GM13976 (cell line): ENCODE measurements at regions not wholly inside any gene's neighbourhood (a gene's known extent, or its start where the extent isn't known, plus 50 kb on each side); places are given as distances from the start of the nearest gene placed in this dataset.

Source experiments
- DNase-seq: peaks from one replicate; pipeline ENCODE4 v3.0.0; 2012; ENCODE audit warnings: low spot score
- in situ Hi-C: fragments of 300-500 bp; cut with MboI; formaldehyde crosslinking; loops from one replicate; pipeline ENCODE4 v1.12.0; 2022; ENCODE audit warnings: low sequenced_read_pairs, mixed read lengths, inconsistent platforms; ENCODE audit not compliant: unreplicated experiment
- TF ChIP-seq, protein P1 (sequence below): IDR thresholded peaks from 2 replicates; pipeline ENCODE4 v1.5.1; 2012; ENCODE audit warnings: borderline replicate concordance, mild to moderate bottlenecking; ENCODE audit not compliant: insufficient read depth; ENCODE audit errors: extremely low read depth, missing control alignments, control extremely low read depth

DNA sequence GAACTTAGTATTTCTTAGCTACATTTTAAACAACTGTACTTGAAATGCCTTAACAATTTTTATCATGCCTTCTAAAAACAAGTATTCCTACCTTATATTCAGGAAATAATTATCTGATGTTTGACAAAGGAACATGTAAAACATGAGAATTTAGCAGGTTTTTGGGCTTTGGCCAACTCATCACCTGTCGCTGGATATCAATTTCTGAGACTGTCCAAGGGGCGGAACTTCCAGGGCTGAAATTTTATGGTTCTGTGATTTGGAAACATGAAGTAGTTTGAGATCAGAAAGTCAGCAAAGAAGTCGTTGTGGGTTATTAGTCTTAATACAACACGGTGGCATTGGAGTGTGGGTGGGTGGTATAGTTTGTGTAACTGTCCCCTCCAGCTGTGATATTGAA lies 282.2 kb upstream of the LRRN1 start:
- no peak for DNase-seq
- in situ Hi-C loops = no loop called here
- TF ChIP-seq, protein P1, sequence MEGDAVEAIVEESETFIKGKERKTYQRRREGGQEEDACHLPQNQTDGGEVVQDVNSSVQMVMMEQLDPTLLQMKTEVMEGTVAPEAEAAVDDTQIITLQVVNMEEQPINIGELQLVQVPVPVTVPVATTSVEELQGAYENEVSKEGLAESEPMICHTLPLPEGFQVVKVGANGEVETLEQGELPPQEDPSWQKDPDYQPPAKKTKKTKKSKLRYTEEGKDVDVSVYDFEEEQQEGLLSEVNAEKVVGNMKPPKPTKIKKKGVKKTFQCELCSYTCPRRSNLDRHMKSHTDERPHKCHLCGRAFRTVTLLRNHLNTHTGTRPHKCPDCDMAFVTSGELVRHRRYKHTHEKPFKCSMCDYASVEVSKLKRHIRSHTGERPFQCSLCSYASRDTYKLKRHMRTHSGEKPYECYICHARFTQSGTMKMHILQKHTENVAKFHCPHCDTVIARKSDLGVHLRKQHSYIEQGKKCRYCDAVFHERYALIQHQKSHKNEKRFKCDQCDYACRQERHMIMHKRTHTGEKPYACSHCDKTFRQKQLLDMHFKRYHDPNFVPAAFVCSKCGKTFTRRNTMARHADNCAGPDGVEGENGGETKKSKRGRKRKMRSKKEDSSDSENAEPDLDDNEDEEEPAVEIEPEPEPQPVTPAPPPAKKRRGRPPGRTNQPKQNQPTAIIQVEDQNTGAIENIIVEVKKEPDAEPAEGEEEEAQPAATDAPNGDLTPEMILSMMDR = no peak

DNA sequence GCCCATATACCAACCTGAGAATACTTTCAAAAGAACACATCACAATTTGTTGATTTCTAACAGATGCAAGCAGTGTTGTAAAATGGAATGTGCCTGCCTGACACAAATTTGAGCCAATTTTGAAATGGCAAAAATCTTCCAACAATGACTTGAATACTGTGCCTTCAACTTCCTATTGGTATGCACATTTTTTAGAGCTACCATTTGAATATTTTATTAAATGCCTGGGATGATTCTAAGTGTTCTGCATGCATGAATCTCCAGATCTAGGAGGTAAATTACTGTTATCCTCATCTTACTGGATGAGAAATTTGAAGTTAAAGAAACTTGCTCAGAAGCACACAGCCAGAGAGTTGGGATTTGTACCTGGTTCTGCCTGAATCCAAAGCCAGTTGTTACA lies 282.8 kb upstream of the LRRN1 start:
- in situ Hi-C loops = no loop called here
- TF ChIP-seq, protein P1 = no peak
- no peak for DNase-seq

DNA sequence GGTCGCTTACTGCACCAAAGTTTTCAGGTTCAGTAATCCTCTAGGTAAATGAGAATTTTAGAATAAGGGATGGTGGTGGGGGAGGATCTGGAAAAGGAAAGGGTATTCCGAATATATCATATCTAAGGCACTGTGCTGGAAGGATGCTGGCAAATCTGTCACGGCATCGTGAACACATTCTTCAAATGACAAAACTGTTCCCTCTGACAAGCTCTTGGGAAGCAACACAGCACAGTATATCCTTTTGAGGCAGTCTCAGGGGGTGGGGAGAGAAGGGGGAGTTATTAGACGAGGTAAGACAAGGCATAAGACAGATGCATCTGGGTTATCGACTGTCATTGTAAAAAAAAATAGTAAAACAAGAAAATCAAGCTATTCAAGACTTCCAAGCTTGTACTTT lies 289.6 kb upstream of the LRRN1 start:
- in situ Hi-C loops = no loop called here

DNA sequence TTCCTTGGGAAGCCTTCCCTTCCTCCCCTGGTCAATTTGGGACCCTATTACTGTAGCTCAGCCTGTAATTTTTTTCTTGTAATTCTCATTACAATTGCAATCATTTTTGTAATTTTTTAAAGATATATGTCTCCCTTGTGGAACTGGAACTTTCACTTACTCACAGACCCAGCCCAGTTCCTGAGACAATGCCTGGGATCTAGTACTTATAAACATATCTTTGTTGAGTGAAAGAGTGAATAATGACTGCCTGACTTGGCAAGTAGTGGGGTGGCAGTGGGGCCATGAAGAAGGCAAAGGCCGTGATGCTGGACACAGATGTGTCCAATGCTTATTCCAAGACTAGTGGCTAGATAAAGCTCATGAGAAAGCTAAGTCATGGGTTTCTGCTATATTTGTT lies 294.5 kb upstream of the LRRN1 start:
- no peak for DNase-seq
- TF ChIP-seq, protein P1 = no peak
- in situ Hi-C loops = no loop called here

More for the DNA sequence above, 289.6 kb upstream of the LRRN1 start:
- TF ChIP-seq, protein P1 = no peak
- DNase-seq = no peak

DNA sequence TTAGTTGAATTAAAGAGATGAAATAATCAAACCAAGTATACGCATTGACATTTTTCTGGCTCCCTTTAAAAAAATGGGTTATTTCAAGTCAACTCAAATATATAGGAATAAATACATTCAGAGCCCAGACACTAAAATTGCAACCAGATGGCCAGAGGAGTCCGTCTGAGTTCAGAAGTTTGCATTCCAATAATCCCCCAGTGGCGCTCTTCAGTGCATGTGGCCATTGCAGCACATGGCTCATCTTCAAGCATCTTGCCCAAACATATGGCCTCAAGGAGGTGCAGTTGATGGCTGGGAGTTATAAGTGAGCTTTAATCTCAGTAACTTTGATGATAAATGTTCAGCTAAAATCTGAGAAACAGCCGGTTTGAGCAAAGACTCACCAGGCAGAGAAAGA lies 295.8 kb upstream of the LRRN1 start:
- no peak for DNase-seq
- in situ Hi-C loops = no loop called here

DNA sequence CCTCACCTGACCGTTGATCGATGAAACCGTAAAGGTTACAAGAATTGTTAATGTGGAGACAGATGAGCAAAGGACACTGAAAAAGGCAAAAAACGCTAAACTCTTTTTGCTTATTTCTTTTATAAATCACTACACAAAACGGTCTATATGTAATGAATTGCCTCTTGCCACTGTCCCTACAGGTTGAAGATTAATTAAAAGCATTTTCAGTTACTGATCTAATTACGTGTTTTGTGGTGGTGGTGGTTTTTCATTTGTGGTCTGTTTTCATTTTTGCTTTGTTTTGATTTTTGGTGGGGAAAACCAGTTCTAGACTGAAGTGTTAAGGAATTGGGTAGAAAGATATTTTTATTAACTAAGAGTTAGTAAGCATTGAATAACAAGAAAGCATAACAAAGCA lies 299.2 kb upstream of the LRRN1 start:
- no peak for DNase-seq
- in situ Hi-C loops = no loop called here
- TF ChIP-seq, protein P1 = no peak

More for the DNA sequence above, 295.8 kb upstream of the LRRN1 start:
- TF ChIP-seq, protein P1 = no peak
